Mesodermal cell (in vitro differentiated cells): ENCODE measurements at regions not wholly inside any gene's neighbourhood (a gene's known extent, or its start where the extent isn't known, plus 50 kb on each side); places are given as distances from the start of the nearest gene placed in this dataset.

Experiments used
- H3K27ac ChIP-seq: 2 replicates; pipeline ENCODE4 v1.7.0; 2013; ENCODE audit warnings: mild to moderate bottlenecking, low read depth, low read length, moderate library complexity; ENCODE audit not compliant: severe bottlenecking
- H3K36me3 ChIP-seq: 2 replicates; pipeline ENCODE4 v1.7.1; 2013; ENCODE audit warnings: mild to moderate bottlenecking, low read length, moderate library complexity; ENCODE audit not compliant: control insufficient read depth, insufficient read depth
- H3K4me1 ChIP-seq: one replicate; pipeline ENCODE4 v1.7.1; 2013; ENCODE audit warnings: mild to moderate bottlenecking, low read length; ENCODE audit not compliant: insufficient read depth, control insufficient read depth, poor library complexity, severe bottlenecking
- H3K4me3 ChIP-seq: 2 replicates; pipeline ENCODE4 v1.7.0; 2013; ENCODE audit warnings: low read length, control low read depth, mild to moderate bottlenecking; ENCODE audit not compliant: insufficient read depth, poor library complexity, severe bottlenecking; ENCODE audit errors: extremely low read depth
- H3K9me3 ChIP-seq: 2 replicates; pipeline ENCODE4 v1.7.1; 2013; ENCODE audit warnings: mild to moderate bottlenecking, low read length, moderate library complexity; ENCODE audit not compliant: control insufficient read depth
- WGBS, 2 experiments: methylation state at CpG; one replicate each; pipeline ENCODE4 v1.1.5; 2013; ENCODE audit warnings: missing lambda C conversion rate in 2 of 2; ENCODE audit not compliant: insufficient coverage in 2 of 2; 5-methylcytosine and 5-hydroxymethylcytosine counted together

- H3K36me3 ChIP-seq = no peaks in the 10 kb centered on the region
- no peaks in the 10 kb centered on the region for H3K4me1 ChIP-seq
- H3K4me3 ChIP-seq = no peak overlapping the region
- 88 to 94% methylated on average over 3 of the region's 5 CpGs for WGBS, 2 experiments
- no peaks in the 10 kb centered on the region for H3K9me3 ChIP-seq
- H3K27ac ChIP-seq = no peak overlapping the region
Observed at GRCh38 chr2:181300600-181301291, 156.4 kb upstream of the ITGA4 start.

DNA sequence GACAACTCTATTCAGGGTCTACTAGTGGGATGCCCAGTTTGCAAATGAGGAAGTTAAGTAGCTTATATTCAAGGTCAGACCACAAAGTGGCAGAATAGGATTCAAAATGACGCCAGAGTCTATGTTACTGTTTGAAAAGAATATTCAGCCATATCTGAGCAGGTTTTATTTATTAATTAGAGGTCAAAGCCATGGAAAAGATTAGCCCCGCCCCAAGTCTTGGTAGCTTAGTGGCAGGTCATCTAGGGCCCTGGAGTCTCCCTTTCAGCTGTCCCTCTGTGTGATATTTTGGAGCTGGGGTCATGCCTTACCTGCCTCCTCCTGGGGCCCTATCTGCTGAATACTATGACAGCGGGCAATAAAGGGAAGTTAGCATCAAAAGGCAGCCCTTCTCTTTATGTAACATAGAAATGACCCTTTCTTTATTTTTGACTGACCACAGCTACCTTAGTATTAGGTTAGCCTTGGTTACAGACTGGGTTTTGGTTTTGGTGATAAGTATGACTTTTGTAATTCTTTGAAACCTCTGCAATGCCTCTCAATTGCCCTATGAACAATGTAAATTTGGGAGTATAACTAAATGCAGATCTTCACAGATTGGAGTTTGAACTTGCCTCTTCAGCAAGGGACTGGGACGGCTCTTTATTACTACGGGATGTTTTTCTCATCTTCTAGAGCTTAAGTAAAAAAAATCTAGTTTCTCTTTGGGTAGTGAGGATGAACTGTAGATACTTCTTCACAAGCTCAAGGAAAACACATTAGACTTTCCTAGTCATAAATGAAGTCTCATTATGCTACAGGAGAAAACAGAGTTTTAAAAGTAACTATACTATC, 153.0 kb upstream of the ITGA4 start:
- 86 to 88% methylated on average over 1 to 3 of the region's 5 CpGs for WGBS, 2 experiments
- no peak overlapping the region for H3K4me3 ChIP-seq

GRCh38 chr2:181305301-181306123, 151.7 kb upstream of the ITGA4 start:
- Histone ChIP-seq H3K4me1 (no peaks in the 10 kb centered on the region), H3K9me3 (no peaks in the 10 kb centered on the region), H3K4me3 (no peak overlapping the region), H3K36me3 (no peaks in the 10 kb centered on the region), H3K27ac (no peak overlapping the region)
- 71 to 85% methylated on average over 2 of the region's 6 CpGs for WGBS, 2 experiments

More for the DNA sequence above, 153.0 kb upstream of the ITGA4 start:
- H3K27ac ChIP-seq = no peak overlapping the region
- no peaks in the 10 kb centered on the region for H3K36me3 ChIP-seq
- H3K9me3 ChIP-seq = no peaks in the 10 kb centered on the region
- H3K4me1 ChIP-seq = no peaks in the 10 kb centered on the region

- no peaks in the 10 kb centered on the region for H3K36me3 ChIP-seq
- no peaks in the 10 kb centered on the region for H3K9me3 ChIP-seq
- H3K4me3 ChIP-seq = no peak overlapping the region
- no peak overlapping the region for H3K27ac ChIP-seq
- no peaks in the 10 kb centered on the region for H3K4me1 ChIP-seq
Observed at GRCh38 chr2:181306785-181307184, 150.4 kb upstream of the ITGA4 start.

DNA sequence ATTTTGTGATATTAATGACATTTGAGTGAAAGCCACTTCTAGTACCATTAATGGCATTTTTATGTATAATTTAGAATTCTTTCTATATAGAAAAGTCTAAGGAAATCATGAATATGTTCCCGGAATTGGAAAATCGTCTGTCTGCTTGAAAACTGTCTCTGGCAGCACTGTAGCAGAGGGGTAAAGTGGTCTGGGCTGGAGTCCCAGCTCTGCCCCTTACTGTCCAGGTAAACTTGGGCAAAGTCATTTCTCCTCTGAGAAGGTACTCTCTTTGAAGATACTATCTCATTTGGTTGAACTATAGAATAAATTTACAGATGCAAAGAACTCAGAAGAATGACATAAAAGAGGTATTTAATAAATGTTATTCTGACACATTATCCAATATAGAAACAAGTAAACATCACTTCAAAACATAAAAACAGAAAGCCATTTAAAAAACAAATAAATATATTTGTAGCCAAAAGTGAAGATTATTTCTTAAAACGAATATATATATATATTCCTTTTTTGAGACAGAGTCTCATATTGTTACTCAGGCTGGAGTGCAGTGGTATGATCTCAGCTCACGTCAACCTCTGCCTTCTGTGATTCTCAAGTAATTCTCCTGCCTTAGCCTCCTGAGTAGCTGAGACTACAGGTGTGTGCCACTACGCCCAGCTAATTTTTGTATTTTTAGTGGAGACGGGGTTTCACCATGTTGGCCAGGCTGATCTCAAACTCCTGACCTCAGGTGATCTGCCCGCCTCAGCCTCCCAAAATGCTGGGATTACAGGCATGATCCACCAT, 149.8 kb upstream of the ITGA4 start:
- Histone ChIP-seq H3K9me3 (no peaks in the 10 kb centered on the region), H3K4me3 (no peak overlapping the region), H3K27ac (no peak overlapping the region), H3K36me3 (no peaks in the 10 kb centered on the region), H3K4me1 (no peaks in the 10 kb centered on the region)
- 100% methylated on average over 4 of the region's 7 CpGs; no CpG with 5 or more reads in 1 of the 2 experiments for WGBS, 2 experiments

DNA sequence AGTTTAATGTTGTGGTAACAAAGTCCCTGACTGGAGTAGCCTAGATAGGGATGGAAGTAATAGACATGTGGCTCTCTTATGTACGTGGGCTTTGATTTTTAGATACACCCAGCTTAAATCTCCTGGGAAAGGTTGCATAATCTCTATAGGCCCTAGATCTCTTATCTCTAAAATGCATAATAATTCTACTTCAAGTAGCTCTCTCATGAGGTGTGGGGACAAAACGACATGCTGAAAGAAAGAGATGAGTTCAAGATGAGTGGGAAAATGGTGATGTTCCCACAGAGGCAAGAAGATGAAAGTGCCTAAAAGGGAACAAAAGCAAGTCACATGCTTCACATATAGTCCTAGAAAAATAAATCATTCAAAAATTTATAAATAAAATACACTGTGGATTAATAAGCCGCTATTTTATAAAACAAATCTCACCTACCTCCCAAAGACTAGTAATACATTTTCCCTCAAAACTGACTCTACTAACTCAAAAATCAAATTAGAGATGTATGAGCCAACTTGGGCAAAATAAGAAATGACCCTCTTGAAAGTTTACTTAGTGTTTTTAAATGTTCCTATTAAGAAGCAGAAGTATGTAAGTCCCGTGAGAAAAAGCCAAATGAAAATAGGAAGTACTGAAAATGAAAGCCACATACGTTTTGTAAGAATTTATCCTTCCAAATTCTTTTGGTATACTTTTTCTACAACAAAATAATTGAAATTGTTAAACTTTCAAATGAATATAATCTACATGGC, 148.2 kb upstream of the ITGA4 start:
- H3K4me1 ChIP-seq = no peaks in the 10 kb centered on the region
- WGBS, 2 experiments = no CpG with 5 or more reads among the region's 5 CpGs
- H3K27ac ChIP-seq = no peak overlapping the region

GRCh38 chr2:181309586-181309985, 147.6 kb upstream of the ITGA4 start:
- H3K9me3 ChIP-seq = no peaks in the 10 kb centered on the region
- H3K4me1 ChIP-seq = no peaks in the 10 kb centered on the region
- H3K4me3 ChIP-seq = no peak overlapping the region
- no peaks in the 10 kb centered on the region for H3K36me3 ChIP-seq
- H3K27ac ChIP-seq = no peak overlapping the region
- WGBS, 2 experiments = 88% methylated on average over 1 of the region's 4 CpGs; no CpG with 5 or more reads in 1 of the 2 experiments

More for the DNA sequence above, 148.2 kb upstream of the ITGA4 start:
- no peaks in the 10 kb centered on the region for H3K9me3 ChIP-seq
- no peaks in the 10 kb centered on the region for H3K36me3 ChIP-seq
- H3K4me3 ChIP-seq = no peak overlapping the region

GRCh38 chr2:181310967-181311366, 146.2 kb upstream of the ITGA4 start:
- Histone ChIP-seq H3K9me3 (no peaks in the 10 kb centered on the region), H3K27ac (no peak overlapping the region), H3K4me1 (no peaks in the 10 kb centered on the region), H3K4me3 (no peak overlapping the region), H3K36me3 (no peaks in the 10 kb centered on the region)
- 83 to 100% methylated on average over 1 of the region's 1 CpG for WGBS, 2 experiments

GRCh38 chr2:181311837-181312236, 145.3 kb upstream of the ITGA4 start:
- no peak overlapping the region for H3K27ac ChIP-seq
- WGBS, 2 experiments = 80% methylated on average over 1 of the region's 4 CpGs; no CpG with 5 or more reads in 1 of the 2 experiments
- H3K9me3 ChIP-seq = no peaks in the 10 kb centered on the region
- no peaks in the 10 kb centered on the region for H3K4me1 ChIP-seq
- H3K4me3 ChIP-seq = no peak overlapping the region
- no peaks in the 10 kb centered on the region for H3K36me3 ChIP-seq
